DOHH2 (cell line): ENCODE measurements at regions not wholly inside any gene's neighbourhood (a gene's known extent, or its start where the extent isn't known, plus 50 kb on each side); places are given as distances from the start of the nearest gene placed in this dataset.

Experiments used
- CTCF ChIP-seq: fragments of 200-600 bp; sonication (generic); IDR thresholded peaks from one replicate; pipeline ENCODE4 v1.5.1; 2014; ENCODE audit warnings: antibody characterized with exemption, mild to moderate bottlenecking, low read depth, low read length; ENCODE audit not compliant: poor library complexity, severe bottlenecking
- EZH2phosphoT487 ChIP-seq: fragments of 200-600 bp; sonication (generic); IDR thresholded peaks from 2 replicates; pipeline ENCODE4 v1.6.1; 2017; ENCODE audit warnings: borderline replicate concordance, mild to moderate bottlenecking, antibody characterized with exemption, low read length, moderate library complexity, mixed read lengths

GRCh38 chr5:159725475-159725874, 190.8 kb upstream of the ADRA1B start:
- TF ChIP-seq CTCF: no peak
- no peak for TF ChIP-seq EZH2phosphoT487
